ENCODE measurements at regions not wholly inside any gene's neighbourhood (a gene's known extent, or its start where the extent isn't known, plus 50 kb on each side); places are given as distances from the start of the nearest gene placed in this dataset.
"Not testable (repeated sequence)": the region's sequence is repeated elsewhere in the genome, so short reads cannot be mapped to it uniquely, and the experiment has no call there.

DNA sequence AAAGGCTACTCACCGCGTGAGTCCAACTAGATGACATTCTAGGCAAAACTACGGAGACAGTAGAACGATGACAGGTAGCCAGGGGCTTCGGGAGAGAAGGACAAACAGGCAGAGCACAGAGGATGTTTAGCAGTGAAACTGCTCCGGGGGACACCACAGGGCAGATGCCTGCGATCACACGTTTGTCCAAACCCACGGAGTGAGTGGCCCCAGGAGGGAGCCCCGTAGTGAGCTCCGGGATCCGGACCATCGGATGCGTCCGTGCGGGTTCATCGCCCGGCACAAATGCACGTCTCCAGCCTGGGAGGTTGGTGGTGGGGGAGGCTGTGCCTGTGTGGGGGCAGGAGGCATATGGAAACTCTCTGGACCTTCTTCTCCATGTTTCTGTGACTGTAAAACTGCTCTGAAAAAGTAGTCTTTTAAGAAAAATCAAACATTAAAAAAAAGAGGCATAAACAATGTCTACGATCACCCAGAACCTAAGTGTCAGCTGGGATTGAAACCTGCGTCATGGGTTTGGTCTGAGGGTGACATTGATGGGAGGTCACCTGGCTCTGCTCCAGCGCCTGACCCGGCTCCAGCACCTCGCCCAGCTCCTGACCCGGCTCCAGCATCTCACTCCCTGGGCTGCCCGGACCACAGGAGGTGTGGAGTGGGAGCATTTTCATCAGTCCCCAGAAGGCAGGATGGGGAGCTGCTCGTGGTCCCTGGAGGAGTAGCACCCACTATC lies 83.0 kb upstream of the CTDP1 start:
- DNase-seq, result no peak

- DNase-seq, result no peak
These were observed 82.3 kb upstream of the CTDP1 start for GRCh38 chr18:79597176-79597830.

DNA sequence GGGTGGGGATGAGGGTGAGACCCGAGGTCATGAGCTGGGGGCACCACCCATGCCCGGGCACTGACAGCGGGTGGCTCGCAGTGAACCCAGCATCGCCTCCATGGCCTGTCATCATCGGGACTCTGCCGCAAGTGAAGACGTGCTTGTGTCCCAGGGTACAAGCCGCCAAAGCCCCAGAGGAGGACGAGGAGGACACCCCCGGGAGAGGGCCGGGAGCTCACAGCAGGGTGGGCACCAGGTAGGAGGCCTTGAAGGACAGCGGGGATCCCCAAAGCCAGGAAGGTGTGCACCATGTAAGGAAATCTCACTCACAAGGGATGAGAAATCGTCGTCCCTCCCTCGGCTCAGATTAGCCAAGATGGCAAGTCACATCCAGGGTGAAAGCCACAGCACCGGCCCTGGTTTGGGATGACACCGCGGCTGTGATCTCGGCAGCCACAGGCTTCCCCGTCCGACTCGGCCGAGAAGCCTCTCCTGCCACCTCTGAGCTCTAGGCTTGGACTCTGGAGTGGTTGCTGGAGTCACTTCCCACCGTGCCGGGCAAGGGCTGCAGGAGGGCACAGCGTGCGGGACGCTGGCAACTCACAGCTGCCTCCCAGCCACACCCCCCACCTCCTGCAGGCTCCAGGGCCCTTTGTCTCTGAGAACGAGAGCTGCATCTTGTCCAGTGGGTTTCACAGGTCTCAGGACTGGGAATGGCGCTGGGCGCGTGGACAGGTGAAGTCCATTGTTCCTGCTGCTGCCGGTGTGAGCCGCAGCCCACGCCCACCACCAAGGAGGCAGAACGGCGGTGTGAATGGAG lies 81.6 kb upstream of the CTDP1 start:
- DNase-seq, result no peak

DNA sequence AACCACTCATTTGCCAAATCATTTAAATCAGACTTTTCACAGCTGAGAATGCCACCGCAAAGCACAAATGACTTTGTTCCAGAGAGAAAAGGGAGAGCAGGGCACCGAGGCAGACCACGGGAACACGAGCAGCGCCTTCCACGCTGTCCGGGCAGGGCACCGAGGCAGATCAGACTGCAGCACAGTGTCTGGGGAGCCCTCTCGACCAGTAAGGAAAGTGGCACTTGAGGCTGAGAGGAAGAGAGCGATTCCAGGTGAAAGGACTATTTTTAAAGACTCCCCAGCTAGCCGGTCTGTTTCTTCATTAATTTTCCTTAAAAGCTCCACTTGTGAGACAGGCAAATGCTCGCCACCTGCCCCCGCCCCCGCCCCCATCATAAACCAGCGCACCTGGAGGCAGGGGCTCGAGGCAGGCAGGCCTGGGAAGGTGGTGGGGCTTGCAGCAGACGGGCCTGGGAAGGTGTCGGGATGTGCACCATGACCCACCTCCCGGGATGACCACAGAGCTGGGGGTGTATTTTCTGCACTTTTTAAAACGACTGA lies 80.9 kb upstream of the CTDP1 start:
- DNase-seq, result no peak

GRCh38 chr18:79599441-79599931 lies 80.1 kb upstream of the CTDP1 start:
- no peak for DNase-seq

DNA sequence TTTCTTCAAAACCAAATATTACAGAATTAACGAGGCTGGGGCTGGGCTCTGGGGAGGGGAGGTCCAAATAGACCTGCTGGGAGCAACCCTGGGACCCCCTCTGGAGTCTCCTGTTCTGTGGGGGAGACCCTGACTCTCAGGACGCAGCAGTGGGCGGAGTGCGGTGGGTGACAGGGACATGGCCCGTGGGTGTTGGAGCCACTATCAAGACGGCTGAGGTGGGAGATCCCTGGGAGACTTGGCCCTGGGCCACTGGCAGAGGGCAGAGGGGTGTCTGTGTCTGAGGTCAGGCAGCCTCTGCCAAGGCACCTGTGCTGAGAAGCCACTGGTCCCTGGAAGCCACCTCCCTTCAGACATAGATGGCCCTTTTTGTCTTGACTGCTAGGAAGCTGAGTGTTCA lies 79.5 kb upstream of the CTDP1 start:
- DNase-seq, result no peak

DNA sequence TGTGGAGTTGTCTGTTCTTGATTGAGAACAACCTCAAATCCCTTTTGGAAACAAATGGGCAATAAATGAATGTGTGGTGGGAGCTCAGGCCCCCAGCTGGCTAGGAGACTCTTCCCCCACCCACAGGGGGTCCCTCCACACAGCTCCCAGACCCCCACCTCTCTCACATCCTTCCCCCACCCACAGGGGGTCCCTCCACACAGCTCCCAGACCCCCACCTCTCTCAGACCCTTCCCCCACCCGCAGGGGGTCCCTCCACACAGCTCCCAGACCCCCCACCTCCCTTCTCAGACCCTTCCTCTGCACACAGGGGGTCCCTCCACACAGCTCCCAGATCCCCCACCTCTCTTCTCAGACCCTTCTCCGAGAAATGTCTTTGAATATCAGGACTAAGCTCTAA lies 79.0 kb upstream of the CTDP1 start:
- DNase-seq, result no peak

DNA sequence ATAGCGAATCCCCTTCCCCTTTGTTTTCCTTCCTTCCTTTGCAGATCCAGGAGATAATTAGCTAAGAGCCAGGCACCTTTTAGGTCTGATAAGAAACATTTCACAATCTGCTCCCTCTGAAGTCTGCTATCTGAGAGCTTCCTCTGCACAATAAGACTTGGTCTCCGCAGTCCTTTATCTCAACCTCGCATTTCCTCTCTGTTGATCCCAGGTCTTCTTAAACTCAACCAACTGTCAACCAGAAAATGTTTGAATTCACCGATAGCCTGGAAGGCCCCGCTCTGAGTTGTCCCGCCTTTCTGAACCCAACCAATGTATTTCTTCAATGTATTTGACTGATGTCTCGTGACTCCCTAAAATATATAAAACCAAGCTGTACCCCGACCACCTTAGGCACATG lies 78.4 kb upstream of the CTDP1 start:
- no peak for DNase-seq

DNA sequence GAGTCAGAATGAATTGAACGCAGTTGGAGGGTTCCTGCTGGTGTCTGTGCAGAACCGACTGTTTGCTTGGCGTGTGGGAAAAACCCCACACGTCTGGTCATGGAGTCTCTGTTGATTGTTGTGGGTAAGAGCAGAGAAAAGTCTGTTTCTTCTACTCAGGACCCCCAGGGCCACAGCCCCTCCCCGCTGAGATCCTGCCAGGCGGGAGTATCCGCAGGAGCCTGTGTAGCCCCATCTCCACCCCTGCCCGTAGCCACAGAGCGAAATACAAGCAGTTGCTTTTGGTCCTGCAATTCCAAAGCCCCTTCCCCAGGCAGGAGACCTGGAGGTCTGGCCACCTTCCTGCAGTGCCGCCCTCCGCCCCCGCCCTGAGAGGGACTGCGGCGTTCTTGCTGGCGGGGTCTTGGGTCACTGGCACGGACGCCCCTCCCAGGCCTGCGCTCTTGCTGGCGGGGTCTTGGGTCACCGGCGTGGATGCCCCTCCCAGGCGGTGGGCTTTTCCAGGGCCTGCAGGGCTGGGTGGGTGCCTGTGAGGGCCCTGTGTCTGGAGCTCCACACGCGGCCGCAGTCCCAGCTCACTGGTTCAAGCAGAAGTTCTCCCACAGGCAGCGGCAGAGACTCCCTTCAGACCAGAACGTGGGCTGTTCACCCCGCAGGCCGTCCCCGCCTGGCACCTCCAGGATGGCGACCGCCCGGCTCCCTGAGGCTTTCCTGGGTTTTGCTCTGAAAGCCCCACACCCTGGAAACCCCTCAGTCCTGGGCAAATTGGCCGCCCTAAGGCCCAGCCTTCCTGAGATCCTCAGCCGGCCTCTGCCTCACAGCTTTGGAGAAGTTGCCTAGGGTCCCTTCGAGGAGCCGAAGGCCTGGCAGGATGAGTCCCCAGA lies 76.0 kb upstream of the CTDP1 start:
- no peak for DNase-seq

GRCh38 chr18:79604205-79604912 lies 75.2 kb upstream of the CTDP1 start:
- DNase-seq, result no peak

DNA sequence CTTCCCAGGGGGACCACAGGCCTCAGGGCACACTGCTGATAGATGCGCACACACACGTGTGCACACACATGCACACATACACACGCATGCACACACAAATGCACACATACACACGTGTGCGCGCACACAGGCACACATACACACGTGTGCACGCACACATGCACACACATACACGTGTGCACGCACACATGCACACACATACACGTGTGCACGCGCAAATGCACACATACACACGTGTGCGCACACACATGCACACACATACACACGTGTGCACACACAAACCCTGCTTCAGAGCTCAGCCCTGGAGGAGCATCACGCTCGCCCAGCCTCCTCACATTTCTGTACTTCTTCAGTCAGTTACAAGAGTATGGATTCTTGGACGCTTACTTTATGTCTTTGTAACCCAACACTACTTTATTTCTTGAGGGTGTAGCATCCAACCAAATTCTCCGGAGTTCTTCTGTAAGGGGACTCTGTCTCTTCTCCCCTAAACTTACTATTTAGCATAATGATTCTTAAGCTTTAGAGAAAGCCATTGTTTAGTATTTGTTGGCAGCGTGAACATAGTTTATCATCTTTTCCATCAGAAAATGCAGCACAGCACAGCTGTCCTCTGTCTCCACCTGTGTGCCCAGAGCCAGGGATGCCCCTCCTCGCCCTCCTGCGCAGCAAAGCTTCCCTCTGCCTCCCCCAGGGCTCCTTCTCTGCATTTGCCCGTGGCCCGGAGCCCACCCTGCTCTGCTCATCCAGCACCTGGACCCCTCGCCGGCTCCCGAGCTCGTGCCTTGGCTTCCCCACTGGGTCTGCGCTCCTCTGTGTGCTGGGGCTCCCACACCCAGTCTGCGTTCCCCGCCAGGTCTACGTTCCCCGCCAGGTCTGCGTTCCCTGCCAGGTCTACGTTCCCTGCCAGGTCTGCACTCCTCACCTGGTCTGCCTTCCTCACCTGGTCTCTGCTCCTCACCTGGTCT lies 74.4 kb upstream of the CTDP1 start:
- no peak for DNase-seq

GRCh38 chr18:79606071-79606470 lies 73.5 kb upstream of the CTDP1 start:
- DNase-seq, result not testable (repeated sequence)

DNA sequence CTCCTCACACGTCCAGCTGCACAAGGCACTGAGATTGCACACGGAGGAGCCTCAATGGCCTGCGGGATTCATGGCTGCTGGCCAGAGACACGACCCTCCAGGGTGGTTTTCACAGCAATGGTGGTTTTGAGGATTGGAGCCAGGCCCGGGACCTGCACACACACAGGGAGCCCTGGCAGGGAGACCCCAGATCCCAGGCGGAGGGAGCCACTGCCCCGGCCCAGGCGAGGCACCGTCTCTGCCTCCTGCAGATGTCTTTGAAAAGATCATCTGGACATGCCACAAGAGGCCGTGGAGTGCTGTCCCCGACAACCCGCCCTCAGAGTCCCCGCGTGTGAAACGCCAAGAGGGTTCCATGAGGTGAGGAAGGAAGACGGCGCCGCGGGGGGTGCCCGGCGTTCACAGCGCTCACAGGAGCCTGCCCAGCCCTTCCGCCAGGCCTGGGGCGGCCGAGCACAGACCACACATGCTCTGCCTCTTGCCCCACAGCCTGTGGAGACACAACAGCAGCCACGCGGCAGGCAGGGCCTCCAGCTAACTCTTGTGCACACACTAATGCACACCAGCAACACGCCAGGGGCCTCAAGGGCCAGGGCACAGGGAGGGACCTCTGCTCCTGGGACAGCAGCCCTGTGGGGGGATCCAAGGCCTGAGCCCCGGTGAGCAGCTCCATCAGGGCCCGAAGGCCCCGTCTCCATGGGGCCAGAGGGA lies 72.8 kb upstream of the CTDP1 start:
- DNase-seq, result no peak

GRCh38 chr18:79607361-79607952 lies 72.1 kb upstream of the CTDP1 start:
- no peak for DNase-seq

GRCh38 chr18:79608069-79608468 lies 71.5 kb upstream of the CTDP1 start:
- DNase-seq, result no peak

GRCh38 chr18:79608535-79608934 lies 71.1 kb upstream of the CTDP1 start:
- DNase-seq, result no peak

- no peak for DNase-seq
These were observed 70.6 kb upstream of the CTDP1 start for GRCh38 chr18:79608999-79609461.

GRCh38 chr18:79609841-79610281 lies 69.7 kb upstream of the CTDP1 start:
- DNase-seq, result no peak

DNA sequence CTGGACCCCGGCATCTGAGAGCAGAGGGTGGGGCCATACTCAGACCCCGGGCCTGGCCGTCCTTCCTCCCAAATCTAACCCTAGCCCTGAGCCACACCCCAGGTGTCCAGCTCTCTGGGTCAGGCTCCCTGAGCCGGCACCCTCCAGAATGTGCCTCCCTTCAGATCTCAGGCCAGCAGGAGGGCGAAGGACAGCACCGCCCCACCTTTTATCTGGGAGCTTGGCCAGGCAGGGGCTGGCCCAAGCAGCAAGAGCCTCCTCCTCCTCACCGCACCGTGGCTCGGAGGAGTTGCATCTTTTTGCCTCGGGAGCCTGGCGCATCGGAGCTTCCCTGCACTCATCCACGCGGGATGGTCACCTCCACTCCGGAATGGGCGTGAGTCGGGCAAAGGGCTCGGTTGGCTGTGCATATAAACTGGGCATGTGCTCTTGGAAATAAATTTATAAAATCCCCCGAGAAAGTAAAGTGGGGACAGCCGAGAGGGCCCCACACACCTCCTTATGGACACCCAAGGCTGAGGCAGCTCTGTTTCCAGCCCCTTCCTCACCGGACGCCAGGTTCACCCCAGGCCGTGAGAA lies 69.1 kb upstream of the CTDP1 start:
- DNase-seq, result no peak
